GM23338 (cell line): ENCODE measurements at regions not wholly inside any gene's neighbourhood (a gene's known extent, or its start where the extent isn't known, plus 50 kb on each side); places are given as distances from the start of the nearest gene placed in this dataset.

ENCODE experiments used
- ATAC-seq: fragments of 200-7000 bp; cut with Tn5 transposase; 3 replicates; pipeline ENCODE4 v1.9.1; 2020
- DNase-seq: peaks from one replicate; pipeline ENCODE4 v3.0.0-alpha.2; 2015; ENCODE audit warnings: low spot score
- H2AFZ ChIP-seq: fragments of 200-600 bp; sonication (generic); 2 replicates; pipeline ENCODE4 v1.8.0; 2016; ENCODE audit warnings: antibody characterized with exemption, mild to moderate bottlenecking, moderate library complexity
- H3F3A ChIP-seq: fragments of 200-600 bp; sonication (generic); replicated peaks from 2 replicates; pipeline ENCODE4 v1.8.0; 2017; ENCODE audit warnings: antibody characterized with exemption, mixed run types, low read depth
- H3K27ac ChIP-seq: fragments of 200-600 bp; sonication (generic); 2 replicates; pipeline ENCODE4 v1.6.1; 2016; ENCODE audit warnings: low read depth
- H3K27me3 ChIP-seq: fragments of 200-600 bp; sonication (generic); 2 replicates; pipeline ENCODE4 v1.8.0; 2016; ENCODE audit warnings: mild to moderate bottlenecking, mixed run types, moderate library complexity; ENCODE audit not compliant: insufficient read depth
- H3K36me3 ChIP-seq: fragments of 200-600 bp; sonication (generic); 2 replicates; pipeline ENCODE4 v1.8.0; 2016; ENCODE audit warnings: mild to moderate bottlenecking; ENCODE audit not compliant: insufficient read depth
- H3K4me1 ChIP-seq: fragments of 200-600 bp; sonication (generic); 2 replicates; pipeline ENCODE4 v1.8.0; 2016; ENCODE audit warnings: mild to moderate bottlenecking, moderate library complexity; ENCODE audit not compliant: insufficient read depth
- H3K4me2 ChIP-seq: fragments of 200-600 bp; sonication (generic); 2 replicates; pipeline ENCODE4 v1.7.1; 2017; ENCODE audit warnings: mixed run types
- H3K4me3 ChIP-seq: fragments of 200-600 bp; sonication (generic); 2 replicates; pipeline ENCODE4 v1.6.1; 2016; ENCODE audit warnings: mixed run types
- H3K79me2 ChIP-seq: fragments of 200-600 bp; sonication (generic); replicated peaks from 2 replicates; pipeline ENCODE4 v1.8.0; 2017; ENCODE audit warnings: mild to moderate bottlenecking; ENCODE audit not compliant: insufficient read depth
- H3K9me2 ChIP-seq: fragments of 200-600 bp; sonication (generic); 2 replicates; pipeline ENCODE4 v1.8.0; 2017; ENCODE audit not compliant: insufficient read depth
- H4K20me1 ChIP-seq: fragments of 200-600 bp; sonication (generic); replicated peaks from 2 replicates; pipeline ENCODE4 v1.8.0; 2017; ENCODE audit warnings: mild to moderate bottlenecking; ENCODE audit not compliant: insufficient read depth
- H3K27ac Mint-ChIP-seq: 2 replicates; pipeline ENCODE4 v1.8.0; 2020; ENCODE audit warnings: inconsistent platforms, mild to moderate bottlenecking, moderate library complexity, mixed read lengths
- H3K27me3 Mint-ChIP-seq: 3 replicates; pipeline ENCODE4 v1.8.0; 2022; ENCODE audit warnings: low read depth, mild to moderate bottlenecking, moderate library complexity, mixed read lengths, inconsistent platforms; ENCODE audit not compliant: insufficient read depth, poor library complexity
- H3K36me3 Mint-ChIP-seq: 3 replicates; pipeline ENCODE4 v1.8.0; 2021; ENCODE audit warnings: low read depth, mild to moderate bottlenecking, inconsistent platforms, moderate library complexity, mixed read lengths
- H3K4me1 Mint-ChIP-seq: 3 replicates; pipeline ENCODE4 v1.8.0; 2020; ENCODE audit warnings: mild to moderate bottlenecking, inconsistent platforms, mixed read lengths
- H3K4me3 Mint-ChIP-seq: 3 replicates; pipeline ENCODE4 v1.8.0; 2021; ENCODE audit warnings: moderate library complexity, mild to moderate bottlenecking, inconsistent platforms, mixed read lengths
- H3K9me3 Mint-ChIP-seq: 3 replicates; pipeline ENCODE4 v1.8.0; 2020; ENCODE audit warnings: moderate library complexity, mild to moderate bottlenecking, inconsistent platforms, mixed read lengths
- EZH2 ChIP-seq: fragments of 200-600 bp; sonication (generic); IDR thresholded peaks from one replicate; pipeline ENCODE4 v1.8.0; 2017; ENCODE audit warnings: antibody characterized with exemption, mild to moderate bottlenecking, low read depth; ENCODE audit not compliant: unreplicated experiment
- EZH2phosphoT487 ChIP-seq: fragments of 200-600 bp; sonication (generic); IDR thresholded peaks from one replicate; pipeline ENCODE4 v1.8.1; 2018; ENCODE audit warnings: antibody characterized with exemption; ENCODE audit not compliant: unreplicated experiment
- JUNB ChIP-seq: IDR thresholded peaks from one replicate; pipeline ENCODE4 v1.6.1; 2016; ENCODE audit warnings: antibody characterized with exemption; ENCODE audit not compliant: unreplicated experiment
- POLR2AphosphoS5 ChIP-seq: IDR thresholded peaks from 2 replicates; pipeline ENCODE4 v1.6.1; 2016; ENCODE audit warnings: antibody characterized with exemption, low read depth
- STAT1 ChIP-seq: IDR thresholded peaks from one replicate; pipeline ENCODE4 v1.6.1; 2016; ENCODE audit warnings: antibody characterized with exemption; ENCODE audit not compliant: unreplicated experiment
- ZNF114 ChIP-seq: fragments of 250-450 bp; sonication (Bioruptor Pico); IDR thresholded peaks from 2 replicates; pipeline ENCODE4 v1.5.0; 2020; ENCODE audit warnings: mild to moderate bottlenecking, moderate library complexity
- TF ChIP-seq, protein P1 (sequence below), 2 experiments: fragments of 200-600 bp in 1 of 2; sonication (generic) in 1 of 2; conservative IDR thresholded peaks; 2 replicates each; pipeline versions ENCODE4 v1.5.1 to v1.6.1; 2016 to 2017; ENCODE audit warnings: antibody characterized with exemption in 2 of 2, low read depth in 2 of 2, mild to moderate bottlenecking in 2 of 2, moderate library complexity in 1 of 2
- TF ChIP-seq, protein P2 (sequence below): IDR thresholded peaks from one replicate; pipeline ENCODE4 v1.6.1; 2018; ENCODE audit warnings: antibody characterized with exemption; ENCODE audit not compliant: unreplicated experiment
- TF ChIP-seq, protein P3 (sequence below): IDR thresholded peaks from 2 replicates; pipeline ENCODE4 v1.6.1; 2016; ENCODE audit warnings: antibody characterized with exemption

DNA sequence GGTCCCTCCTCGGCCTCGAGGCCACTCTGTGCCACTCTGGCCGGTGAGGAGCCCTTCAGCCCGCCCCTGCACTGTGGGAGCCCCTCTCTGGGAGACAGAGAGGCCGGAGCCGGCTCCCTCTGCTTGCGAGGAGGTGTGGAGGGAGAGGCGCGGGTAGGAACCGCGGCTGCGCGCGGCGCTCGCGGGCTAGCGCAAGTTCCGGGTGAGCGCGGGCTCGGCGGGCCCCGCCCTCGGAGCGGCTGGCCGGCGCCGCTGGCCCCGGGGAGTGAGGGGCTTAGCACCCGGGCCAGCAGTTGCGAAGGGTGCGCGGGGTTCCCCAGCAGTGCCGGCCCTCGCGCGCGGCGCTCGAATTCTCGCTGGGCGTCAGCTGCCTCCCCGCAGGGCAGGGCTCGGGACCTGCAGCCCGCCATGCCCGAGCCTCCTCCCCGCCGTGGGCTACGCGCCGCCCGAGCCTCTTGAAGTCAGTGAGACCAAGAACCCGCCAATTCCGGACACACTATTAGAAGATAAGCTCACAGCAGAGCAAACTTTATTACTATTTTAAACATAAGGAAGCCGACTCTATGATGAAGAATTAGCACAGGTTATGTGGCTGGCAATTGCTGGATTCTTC lies 825.8 kb upstream of the FANCL start:
- H3K79me2 ChIP-seq = no peaks in the 10 kb centered on the region
- H2AFZ ChIP-seq = no peak overlapping the region
- no peaks in the 10 kb centered on the region; the same call in 2 of the 3 replicates for H3K4me1 Mint-ChIP-seq
- no peaks in the 10 kb centered on the region for H3K36me3 ChIP-seq
- ATAC-seq = no peak
- no peaks in the 10 kb centered on the region for H3K27me3 ChIP-seq
- H3K4me1 ChIP-seq = no peaks in the 10 kb centered on the region
- H3K27me3 Mint-ChIP-seq = no peaks in the 10 kb centered on the region
- no peak overlapping the region for H3K4me3 ChIP-seq
- H3K4me3 Mint-ChIP-seq = no peak overlapping the region
- H3K27ac ChIP-seq = no peak overlapping the region
- H3K36me3 Mint-ChIP-seq = no peaks in the 10 kb centered on the region
- no peaks in the 10 kb centered on the region for H3F3A ChIP-seq
- no peaks in the 10 kb centered on the region for H4K20me1 ChIP-seq
- TF ChIP-seq POLR2AphosphoS5 = no peak
- TF ChIP-seq, protein P1, sequence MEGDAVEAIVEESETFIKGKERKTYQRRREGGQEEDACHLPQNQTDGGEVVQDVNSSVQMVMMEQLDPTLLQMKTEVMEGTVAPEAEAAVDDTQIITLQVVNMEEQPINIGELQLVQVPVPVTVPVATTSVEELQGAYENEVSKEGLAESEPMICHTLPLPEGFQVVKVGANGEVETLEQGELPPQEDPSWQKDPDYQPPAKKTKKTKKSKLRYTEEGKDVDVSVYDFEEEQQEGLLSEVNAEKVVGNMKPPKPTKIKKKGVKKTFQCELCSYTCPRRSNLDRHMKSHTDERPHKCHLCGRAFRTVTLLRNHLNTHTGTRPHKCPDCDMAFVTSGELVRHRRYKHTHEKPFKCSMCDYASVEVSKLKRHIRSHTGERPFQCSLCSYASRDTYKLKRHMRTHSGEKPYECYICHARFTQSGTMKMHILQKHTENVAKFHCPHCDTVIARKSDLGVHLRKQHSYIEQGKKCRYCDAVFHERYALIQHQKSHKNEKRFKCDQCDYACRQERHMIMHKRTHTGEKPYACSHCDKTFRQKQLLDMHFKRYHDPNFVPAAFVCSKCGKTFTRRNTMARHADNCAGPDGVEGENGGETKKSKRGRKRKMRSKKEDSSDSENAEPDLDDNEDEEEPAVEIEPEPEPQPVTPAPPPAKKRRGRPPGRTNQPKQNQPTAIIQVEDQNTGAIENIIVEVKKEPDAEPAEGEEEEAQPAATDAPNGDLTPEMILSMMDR (conservative IDR thresholded peaks at IDR 0.05; ENCODE audit: low read depth in 2 of 2) = no peak
- TF ChIP-seq ZNF114 (CRISPR knock-in tag) = no peak
- no peak for TF ChIP-seq EZH2phosphoT487
- TF ChIP-seq, protein P2, sequence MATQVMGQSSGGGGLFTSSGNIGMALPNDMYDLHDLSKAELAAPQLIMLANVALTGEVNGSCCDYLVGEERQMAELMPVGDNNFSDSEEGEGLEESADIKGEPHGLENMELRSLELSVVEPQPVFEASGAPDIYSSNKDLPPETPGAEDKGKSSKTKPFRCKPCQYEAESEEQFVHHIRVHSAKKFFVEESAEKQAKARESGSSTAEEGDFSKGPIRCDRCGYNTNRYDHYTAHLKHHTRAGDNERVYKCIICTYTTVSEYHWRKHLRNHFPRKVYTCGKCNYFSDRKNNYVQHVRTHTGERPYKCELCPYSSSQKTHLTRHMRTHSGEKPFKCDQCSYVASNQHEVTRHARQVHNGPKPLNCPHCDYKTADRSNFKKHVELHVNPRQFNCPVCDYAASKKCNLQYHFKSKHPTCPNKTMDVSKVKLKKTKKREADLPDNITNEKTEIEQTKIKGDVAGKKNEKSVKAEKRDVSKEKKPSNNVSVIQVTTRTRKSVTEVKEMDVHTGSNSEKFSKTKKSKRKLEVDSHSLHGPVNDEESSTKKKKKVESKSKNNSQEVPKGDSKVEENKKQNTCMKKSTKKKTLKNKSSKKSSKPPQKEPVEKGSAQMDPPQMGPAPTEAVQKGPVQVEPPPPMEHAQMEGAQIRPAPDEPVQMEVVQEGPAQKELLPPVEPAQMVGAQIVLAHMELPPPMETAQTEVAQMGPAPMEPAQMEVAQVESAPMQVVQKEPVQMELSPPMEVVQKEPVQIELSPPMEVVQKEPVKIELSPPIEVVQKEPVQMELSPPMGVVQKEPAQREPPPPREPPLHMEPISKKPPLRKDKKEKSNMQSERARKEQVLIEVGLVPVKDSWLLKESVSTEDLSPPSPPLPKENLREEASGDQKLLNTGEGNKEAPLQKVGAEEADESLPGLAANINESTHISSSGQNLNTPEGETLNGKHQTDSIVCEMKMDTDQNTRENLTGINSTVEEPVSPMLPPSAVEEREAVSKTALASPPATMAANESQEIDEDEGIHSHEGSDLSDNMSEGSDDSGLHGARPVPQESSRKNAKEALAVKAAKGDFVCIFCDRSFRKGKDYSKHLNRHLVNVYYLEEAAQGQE = no peak
- TF ChIP-seq JUNB = no peak
- no peak for TF ChIP-seq EZH2
- no peak for TF ChIP-seq STAT1
- TF ChIP-seq, protein P3, sequence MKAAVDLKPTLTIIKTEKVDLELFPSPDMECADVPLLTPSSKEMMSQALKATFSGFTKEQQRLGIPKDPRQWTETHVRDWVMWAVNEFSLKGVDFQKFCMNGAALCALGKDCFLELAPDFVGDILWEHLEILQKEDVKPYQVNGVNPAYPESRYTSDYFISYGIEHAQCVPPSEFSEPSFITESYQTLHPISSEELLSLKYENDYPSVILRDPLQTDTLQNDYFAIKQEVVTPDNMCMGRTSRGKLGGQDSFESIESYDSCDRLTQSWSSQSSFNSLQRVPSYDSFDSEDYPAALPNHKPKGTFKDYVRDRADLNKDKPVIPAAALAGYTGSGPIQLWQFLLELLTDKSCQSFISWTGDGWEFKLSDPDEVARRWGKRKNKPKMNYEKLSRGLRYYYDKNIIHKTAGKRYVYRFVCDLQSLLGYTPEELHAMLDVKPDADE = no peak
- H3K4me2 ChIP-seq = no peak overlapping the region
- DNase-seq = no peak
- no peak overlapping the region for H3K27ac Mint-ChIP-seq
- peaks cover 8% of the 10 kb centered on the region; the same call in 2 of the 3 replicates for H3K9me3 Mint-ChIP-seq
- H3K9me2 ChIP-seq = no peaks in the 10 kb centered on the region; the same call in 1 of the 2 replicates
